ENCODE measurements at regions not wholly inside any gene's neighbourhood (a gene's known extent, or its start where the extent isn't known, plus 50 kb on each side); places are given as distances from the start of the nearest gene placed in this dataset.

DNA sequence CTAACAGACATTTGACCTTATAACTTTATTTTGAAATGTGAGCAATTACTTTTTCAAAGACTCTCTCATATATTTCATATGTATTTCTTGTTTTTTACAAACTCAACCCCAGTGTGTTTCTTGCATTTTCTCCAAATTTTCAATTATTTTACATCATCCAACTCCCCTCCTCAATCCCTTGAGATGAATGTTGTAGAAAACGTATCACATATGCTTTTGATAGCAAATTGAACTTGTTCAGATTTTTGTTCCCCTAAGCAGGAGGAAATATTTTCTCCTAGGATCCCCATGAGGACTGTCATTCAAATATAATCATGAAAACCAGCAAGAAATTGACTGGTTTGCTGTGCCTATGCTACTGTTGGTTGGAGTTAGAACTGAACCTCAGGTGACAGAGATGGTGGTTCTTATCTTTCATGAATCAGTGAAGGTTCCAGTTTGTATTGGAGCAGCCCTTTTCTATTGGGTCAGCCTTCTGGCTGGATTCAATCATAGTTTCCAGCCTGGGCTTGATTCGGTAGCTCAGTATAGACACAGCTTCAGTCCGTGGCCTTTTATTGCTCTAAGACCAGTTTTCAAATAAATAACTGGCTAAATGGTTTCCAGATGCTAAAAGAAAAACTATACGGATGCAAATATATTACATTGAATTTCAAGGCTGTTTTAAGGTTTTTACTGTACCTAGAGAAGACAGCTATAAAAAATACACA is 591.0 kb downstream of the EPHA4 start:
- TF ChIP-seq, protein P1, sequence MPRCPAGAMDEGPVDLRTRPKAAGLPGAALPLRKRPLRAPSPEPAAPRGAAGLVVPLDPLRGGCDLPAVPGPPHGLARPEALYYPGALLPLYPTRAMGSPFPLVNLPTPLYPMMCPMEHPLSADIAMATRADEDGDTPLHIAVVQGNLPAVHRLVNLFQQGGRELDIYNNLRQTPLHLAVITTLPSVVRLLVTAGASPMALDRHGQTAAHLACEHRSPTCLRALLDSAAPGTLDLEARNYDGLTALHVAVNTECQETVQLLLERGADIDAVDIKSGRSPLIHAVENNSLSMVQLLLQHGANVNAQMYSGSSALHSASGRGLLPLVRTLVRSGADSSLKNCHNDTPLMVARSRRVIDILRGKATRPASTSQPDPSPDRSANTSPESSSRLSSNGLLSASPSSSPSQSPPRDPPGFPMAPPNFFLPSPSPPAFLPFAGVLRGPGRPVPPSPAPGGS (CRISPR knock-in tag; IDR thresholded peaks at IDR 0.05): no peak
- TF ChIP-seq KDM3A (CRISPR knock-in tag; IDR thresholded peaks at IDR 0.05; ENCODE audit: low read depth) (no peak), ZBTB8A (CRISPR knock-in tag; IDR thresholded peaks at IDR 0.05; ENCODE audit: borderline replicate concordance, low read depth) (no peak), TAF1 (CRISPR knock-in tag; IDR thresholded peaks at IDR 0.05) (no peak), HDAC6 (IDR thresholded peaks at IDR 0.05; ENCODE audit: low read depth, low read length) (no peak), ZNF224 (CRISPR knock-in tag; IDR thresholded peaks at IDR 0.05) (no peak), EZH2 (conservative IDR thresholded peaks at IDR 0.05; ENCODE audit: low read depth, low read length) (no peak), TGIF2 (CRISPR knock-in tag; IDR thresholded peaks at IDR 0.05) (no peak), POLR2A (IDR thresholded peaks at IDR 0.05; ENCODE audit: insufficient read depth in 1 of 2, low read depth in 2 of 2, low read length in 2 of 2) (no peak), ZNF83 (CRISPR knock-in tag; IDR thresholded peaks at IDR 0.05; ENCODE audit: borderline replicate concordance) (no peak), PAF1 (CRISPR knock-in tag; IDR thresholded peaks at IDR 0.05) (no peak)
- TF ChIP-seq, protein P2, sequence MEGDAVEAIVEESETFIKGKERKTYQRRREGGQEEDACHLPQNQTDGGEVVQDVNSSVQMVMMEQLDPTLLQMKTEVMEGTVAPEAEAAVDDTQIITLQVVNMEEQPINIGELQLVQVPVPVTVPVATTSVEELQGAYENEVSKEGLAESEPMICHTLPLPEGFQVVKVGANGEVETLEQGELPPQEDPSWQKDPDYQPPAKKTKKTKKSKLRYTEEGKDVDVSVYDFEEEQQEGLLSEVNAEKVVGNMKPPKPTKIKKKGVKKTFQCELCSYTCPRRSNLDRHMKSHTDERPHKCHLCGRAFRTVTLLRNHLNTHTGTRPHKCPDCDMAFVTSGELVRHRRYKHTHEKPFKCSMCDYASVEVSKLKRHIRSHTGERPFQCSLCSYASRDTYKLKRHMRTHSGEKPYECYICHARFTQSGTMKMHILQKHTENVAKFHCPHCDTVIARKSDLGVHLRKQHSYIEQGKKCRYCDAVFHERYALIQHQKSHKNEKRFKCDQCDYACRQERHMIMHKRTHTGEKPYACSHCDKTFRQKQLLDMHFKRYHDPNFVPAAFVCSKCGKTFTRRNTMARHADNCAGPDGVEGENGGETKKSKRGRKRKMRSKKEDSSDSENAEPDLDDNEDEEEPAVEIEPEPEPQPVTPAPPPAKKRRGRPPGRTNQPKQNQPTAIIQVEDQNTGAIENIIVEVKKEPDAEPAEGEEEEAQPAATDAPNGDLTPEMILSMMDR (CRISPR knock-in tag; IDR thresholded peaks at IDR 0.05): no peak
